Brain microvascular endothelial cell (primary cell): ENCODE measurements at regions not wholly inside any gene's neighbourhood (a gene's known extent, or its start where the extent isn't known, plus 50 kb on each side); places are given as distances from the start of the nearest gene placed in this dataset.

Experiments
- DNase-seq: peaks from one replicate; pipeline ENCODE4 v3.0.0-alpha.2; 2020
- H3K27ac ChIP-seq: fragments of 250-450 bp; sonication (Bioruptor Pico); 2 replicates; pipeline ENCODE4 v1.5.1; 2020; ENCODE audit warnings: mild to moderate bottlenecking, moderate library complexity
- H3K27me3 ChIP-seq: fragments of 250-450 bp; sonication (Bioruptor Pico); replicated peaks from 2 replicates; pipeline ENCODE4 v1.5.1; 2020; ENCODE audit warnings: mild to moderate bottlenecking
- H3K36me3 ChIP-seq: fragments of 250-450 bp; sonication (Bioruptor Pico); replicated peaks from 2 replicates; pipeline ENCODE4 v1.5.1; 2020; ENCODE audit warnings: mild to moderate bottlenecking
- H3K4me3 ChIP-seq: 2 replicates; pipeline ENCODE4 v1.5.1; 2011; ENCODE audit warnings: low read depth, mild to moderate bottlenecking, control low read depth, low read length, moderate library complexity
- in situ Hi-C: cut with HindIII; loops from 2 replicates; pipeline ENCODE4 v1.10.0; 2017; ENCODE audit warnings: low sequenced_read_pairs, low pct_ligation_motif_present
- TF ChIP-seq, protein P1 (sequence below): IDR thresholded peaks from 2 replicates; pipeline ENCODE4 v1.5.1; 2011; ENCODE audit warnings: low read depth, mild to moderate bottlenecking, moderate library complexity, low read length, control low read depth, inconsistent platforms; ENCODE audit errors: missing control alignments

DNA sequence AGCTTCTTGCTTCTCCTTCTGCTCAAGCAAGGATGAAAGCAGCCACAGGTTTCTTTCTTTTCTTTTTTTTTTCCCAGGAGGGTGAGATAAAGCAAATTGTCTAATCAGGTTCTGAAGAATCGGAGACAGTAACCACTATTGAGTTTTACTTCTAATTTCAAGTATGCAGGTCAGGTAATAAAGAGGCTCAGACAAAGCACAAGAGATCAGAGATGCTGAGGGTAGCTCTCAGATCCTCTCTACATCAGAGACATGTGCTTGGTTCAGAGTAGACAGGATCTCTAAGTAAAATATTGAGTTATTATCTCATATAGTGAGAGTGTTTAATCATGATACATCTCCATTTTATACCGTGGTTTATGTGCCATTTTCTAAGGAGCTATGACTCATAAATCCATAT lies 168.5 kb downstream of the NFKBIZ start:
- TF ChIP-seq, protein P1, sequence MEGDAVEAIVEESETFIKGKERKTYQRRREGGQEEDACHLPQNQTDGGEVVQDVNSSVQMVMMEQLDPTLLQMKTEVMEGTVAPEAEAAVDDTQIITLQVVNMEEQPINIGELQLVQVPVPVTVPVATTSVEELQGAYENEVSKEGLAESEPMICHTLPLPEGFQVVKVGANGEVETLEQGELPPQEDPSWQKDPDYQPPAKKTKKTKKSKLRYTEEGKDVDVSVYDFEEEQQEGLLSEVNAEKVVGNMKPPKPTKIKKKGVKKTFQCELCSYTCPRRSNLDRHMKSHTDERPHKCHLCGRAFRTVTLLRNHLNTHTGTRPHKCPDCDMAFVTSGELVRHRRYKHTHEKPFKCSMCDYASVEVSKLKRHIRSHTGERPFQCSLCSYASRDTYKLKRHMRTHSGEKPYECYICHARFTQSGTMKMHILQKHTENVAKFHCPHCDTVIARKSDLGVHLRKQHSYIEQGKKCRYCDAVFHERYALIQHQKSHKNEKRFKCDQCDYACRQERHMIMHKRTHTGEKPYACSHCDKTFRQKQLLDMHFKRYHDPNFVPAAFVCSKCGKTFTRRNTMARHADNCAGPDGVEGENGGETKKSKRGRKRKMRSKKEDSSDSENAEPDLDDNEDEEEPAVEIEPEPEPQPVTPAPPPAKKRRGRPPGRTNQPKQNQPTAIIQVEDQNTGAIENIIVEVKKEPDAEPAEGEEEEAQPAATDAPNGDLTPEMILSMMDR: no peak
- H3K36me3 ChIP-seq: no peaks in the 10 kb centered on the region
- no peak overlapping the region for H3K27ac ChIP-seq
- H3K4me3 ChIP-seq: no peak overlapping the region
- no peak for DNase-seq
- H3K27me3 ChIP-seq: no peaks in the 10 kb centered on the region
- in situ Hi-C loops: no loop called here

DNA sequence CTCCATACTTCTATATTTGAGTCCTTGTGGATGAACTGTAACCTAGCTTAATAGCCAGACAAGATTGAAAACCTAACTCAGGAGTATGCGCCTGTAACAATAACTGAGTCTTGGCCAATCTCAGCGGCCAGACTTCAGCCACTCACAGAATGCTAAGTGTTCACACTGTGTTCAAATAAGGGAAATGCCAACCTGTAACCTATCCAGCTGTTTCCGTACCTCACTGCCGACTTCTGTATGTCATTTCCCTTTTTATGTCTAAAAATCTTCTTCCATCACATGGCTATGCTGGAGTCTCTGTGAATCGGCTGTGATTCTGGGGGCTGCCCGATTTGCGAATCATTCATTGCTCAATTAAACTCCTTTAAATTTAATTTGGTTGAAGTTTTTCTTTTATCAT lies 169.2 kb downstream of the NFKBIZ start:
- Histone ChIP-seq H3K36me3 (no peaks in the 10 kb centered on the region), H3K27ac (no peak overlapping the region), H3K27me3 (no peaks in the 10 kb centered on the region), H3K4me3 (no peak overlapping the region)
- in situ Hi-C loops: no loop called here
- TF ChIP-seq, protein P1: no peak
- DNase-seq: no peak

GRCh38 chr3:102020735-102021134 lies 171.4 kb downstream of the NFKBIZ start:
- Histone ChIP-seq H3K27me3 (no peaks in the 10 kb centered on the region), H3K27ac (no peak overlapping the region), H3K36me3 (no peaks in the 10 kb centered on the region), H3K4me3 (no peak overlapping the region)
- TF ChIP-seq, protein P1: no peak
- DNase-seq: no peak
- in situ Hi-C loops: no loop called here

- H3K27me3 ChIP-seq: no peaks in the 10 kb centered on the region
- TF ChIP-seq, protein P1: no peak
- no peak for DNase-seq
- in situ Hi-C loops: no loop called here
- no peak overlapping the region for H3K4me3 ChIP-seq
- H3K36me3 ChIP-seq: no peaks in the 10 kb centered on the region
- H3K27ac ChIP-seq: no peak overlapping the region
These were observed 175.1 kb downstream of the NFKBIZ start for GRCh38 chr3:102024270-102024904.

- Histone ChIP-seq H3K36me3 (no peaks in the 10 kb centered on the region), H3K27ac (no peak overlapping the region), H3K4me3 (no peak overlapping the region), H3K27me3 (no peaks in the 10 kb centered on the region)
- TF ChIP-seq, protein P1: no peak
- no peak for DNase-seq
- in situ Hi-C loops: no loop called here
These were observed 176.4 kb downstream of the NFKBIZ start for GRCh38 chr3:102025606-102026270.
